SKM-1 treated with dmso at 0.1 percent for 144 hours (cell line): ENCODE measurements at regions not wholly inside any gene's neighbourhood (a gene's known extent, or its start where the extent isn't known, plus 50 kb on each side); places are given as distances from the start of the nearest gene placed in this dataset.

Experiments
- DNase-seq: peaks from one replicate; lab custom pipeline; 2025; ENCODE audit not compliant: unreplicated experiment; lab: John Stamatoyannopoulos, UW

DNA sequence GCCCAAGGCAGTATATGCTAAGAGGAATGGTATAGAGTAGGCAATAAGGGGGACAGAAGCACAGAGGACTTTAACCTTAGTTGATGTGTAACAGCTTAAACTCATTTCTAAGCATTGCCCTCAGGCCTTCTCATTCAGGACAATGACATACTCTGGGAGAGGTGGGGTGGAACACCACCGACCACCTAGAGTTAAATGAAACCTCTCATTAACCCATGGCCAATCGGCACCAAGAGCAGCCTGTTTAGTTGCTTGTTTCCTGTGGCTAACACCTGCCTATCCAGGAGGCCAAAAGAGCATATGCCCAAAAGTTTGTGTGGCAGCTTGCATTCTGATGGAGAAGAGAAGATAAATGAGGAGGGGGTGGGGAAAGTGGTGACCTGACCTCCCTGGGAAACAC is 50.0 kb downstream of the PABIR2 start:
- DNase-seq: no peak

DNA sequence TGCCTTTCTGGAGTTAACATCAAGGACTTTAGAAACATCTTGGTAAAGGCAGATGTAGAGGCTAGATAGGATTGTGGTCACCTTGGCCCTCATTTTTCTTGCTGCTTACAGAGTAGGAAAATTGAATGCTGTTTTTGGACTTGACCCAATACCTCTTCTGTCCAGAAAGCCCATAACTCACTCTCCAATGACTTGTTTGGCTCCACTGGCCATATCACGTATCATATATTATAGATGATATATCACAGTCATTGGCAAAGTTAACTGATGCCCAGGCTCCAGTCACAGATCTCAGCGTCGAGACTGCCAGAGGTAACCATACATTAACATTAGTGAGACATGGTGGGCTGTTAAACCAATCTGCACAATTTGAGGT is 50.6 kb downstream of the PABIR2 start:
- no peak for DNase-seq

DNA sequence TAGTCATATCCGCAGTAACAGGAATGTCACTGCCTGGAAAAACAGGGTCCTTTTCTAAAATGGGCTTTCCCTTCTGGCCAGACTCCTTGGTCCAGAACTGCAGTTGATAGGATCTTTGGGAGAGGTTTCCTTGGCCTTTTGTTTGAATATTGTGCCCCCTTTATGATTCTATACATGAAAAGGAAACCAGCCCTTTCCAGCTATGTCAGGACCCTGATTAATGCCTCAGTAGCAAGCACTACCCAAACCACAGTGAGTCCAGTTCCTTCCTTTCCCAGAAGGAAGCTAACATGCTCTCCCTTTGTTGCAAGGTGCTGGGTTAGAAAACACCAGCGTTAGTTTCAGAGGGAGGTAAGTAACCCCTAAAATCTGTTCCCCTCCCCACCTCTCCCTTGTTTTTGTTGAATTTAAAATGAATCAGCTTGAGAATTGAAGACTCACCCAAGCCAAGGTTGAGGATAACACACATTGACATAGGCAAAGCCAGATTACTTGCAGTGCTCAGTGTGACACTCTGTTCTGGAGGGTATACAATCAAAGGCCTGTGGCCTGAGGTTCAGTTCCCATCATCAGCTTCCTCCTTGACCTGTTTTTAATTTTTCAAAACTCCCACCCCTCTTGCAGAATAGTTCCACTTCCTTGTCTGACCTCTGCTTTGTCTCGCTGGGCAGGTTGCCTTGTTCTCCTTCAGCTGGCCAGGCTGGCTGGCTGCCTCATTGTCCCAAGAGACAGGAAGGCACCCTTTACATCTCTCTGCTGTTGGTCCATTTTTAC is 51.2 kb downstream of the PABIR2 start:
- DNase-seq: peak; percentile 25

DNA sequence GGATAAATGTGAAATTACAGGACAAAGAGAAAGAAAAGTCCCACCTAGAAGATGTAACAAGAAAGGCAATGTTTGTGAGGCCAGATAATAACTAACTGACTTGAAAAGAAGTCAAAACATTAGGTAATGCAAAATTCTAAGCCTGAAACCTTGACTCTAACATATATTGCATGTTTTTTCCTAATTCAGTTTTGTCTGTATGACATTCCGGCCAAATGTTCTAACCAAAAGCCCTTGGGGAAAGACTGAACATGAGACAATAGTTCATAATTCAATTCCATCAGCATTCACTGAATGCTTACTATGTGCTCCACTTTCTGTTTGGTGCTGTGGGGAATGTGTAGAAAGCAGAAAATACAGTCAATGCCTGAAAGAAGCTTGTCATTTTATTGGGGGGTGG is 53.9 kb downstream of the PABIR2 start:
- no peak for DNase-seq

DNA sequence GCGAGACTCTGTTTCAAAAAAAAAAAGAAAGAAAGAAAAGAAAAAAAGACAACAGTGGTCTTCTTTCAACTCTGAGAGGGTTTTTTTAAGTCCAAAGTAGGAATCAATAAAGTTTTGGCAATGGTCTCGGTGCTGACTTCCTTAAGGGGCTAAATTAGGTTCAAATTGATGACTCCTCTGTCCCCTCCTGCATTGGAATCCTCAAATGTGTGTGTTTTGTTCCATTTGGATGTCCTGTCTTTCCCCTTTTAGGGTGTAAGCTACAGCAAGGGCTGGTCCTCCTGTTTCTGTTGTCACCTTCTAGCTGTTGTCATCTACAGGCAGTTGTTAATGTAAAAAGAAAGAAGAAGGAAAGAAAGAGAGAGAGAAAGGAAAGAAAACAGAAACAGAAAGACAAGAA is 54.4 kb downstream of the PABIR2 start:
- no peak for DNase-seq

DNA sequence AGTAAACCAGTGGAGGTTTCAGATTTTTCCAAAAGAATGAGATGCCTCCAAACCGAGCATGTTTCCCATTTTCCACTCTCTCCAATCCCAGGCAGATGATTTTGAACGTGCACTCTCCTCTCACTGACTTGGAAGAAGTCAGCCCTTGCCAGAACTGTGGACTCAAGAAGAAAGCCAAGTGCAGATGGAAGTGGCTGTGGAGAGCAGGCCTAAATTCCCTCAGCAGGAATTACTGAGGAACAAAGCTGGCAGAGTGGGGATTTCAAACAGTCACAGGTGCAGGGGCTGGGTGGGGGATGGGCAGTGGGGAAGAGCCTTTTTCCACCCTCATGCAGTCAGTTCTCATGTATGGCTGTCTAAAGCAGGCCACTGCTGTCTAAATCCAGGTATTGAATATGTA is 55.3 kb downstream of the PABIR2 start:
- DNase-seq: no peak

DNA sequence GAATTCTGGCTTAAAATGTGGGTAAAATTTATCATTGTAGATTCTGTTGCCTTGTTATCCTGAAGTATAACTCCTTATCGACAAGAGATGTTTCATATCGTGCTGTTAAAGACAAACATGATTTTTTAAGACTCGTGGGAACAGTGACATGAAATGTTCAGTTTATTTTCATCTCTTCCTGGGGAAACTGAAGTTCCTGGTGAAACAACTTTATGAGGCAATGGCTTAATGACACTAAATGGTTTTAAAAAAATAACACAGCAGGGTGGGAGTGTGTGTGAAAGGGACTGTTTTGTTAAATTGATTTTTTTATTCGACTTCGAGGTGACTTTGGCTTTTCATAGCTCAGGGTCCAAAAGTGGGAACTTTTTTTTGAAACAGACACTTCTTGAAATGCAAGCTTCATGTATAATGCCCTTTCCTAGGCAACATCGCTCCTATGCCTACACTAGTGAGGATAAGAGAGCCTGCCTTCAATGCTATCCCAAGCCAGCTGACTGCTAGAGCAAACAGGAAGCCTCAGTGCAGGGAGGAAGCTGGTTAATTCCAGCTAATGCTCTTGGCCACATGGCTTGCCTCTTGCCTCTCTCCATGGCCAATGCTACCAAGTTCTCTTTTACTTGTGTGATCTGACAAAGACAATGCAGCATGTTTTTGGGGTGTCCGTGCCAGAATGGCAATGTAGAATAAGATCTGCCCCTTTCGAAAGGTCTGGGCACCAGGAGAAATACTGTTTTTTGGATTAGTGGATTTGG is 57.8 kb downstream of the PABIR2 start:
- no peak for DNase-seq

DNA sequence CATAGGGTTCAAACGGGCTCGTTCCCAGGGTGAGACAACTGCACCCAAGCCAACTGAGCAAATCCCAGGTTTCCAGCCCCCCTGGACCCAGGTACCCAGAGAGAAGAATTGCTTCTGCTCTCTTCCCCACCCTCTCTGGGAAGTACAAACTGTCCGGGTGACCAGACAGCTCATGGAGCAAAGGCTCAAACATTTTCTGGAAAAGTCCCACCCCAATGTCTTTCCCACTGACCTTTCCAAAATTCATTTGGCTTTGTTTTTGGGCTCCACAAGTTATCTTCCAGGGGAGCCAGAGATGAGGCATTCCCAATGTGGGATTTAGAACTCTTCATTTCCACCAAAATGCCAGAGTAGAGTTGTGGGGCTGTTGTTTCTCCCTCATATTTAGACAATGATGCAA is 58.6 kb downstream of the PABIR2 start:
- no peak for DNase-seq

DNA sequence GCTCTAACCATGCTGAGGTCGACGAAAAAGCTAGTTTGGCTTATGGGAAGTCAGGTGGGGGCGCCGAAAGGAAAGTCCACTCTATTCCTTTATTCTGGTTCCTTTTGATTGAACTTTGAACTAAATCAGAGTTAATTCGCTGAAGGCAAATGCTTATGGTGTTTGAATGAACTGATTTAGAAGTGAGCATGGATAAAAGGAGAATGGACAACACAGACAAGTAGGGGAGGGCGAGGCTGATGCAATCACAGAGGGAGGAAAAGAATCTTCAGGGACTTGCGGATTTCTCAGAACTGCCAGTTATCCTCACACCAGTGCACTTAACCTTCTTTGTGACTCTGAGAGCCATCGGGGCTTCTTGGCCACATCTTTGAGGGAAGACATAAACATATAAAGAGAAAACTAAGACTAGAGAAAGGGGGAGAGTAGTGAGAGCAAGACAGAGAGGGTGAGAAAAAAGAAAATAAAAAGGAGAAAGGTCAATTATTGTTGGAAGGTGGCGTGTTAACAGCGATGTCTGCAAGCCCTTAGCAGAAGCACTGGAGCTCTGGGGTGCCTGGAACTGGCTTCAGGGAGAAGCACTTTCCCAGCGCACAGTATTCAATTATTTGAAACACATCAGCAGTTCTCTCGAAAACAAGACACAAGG is 59.2 kb downstream of the PABIR2 start:
- DNase-seq: no peak

DNA sequence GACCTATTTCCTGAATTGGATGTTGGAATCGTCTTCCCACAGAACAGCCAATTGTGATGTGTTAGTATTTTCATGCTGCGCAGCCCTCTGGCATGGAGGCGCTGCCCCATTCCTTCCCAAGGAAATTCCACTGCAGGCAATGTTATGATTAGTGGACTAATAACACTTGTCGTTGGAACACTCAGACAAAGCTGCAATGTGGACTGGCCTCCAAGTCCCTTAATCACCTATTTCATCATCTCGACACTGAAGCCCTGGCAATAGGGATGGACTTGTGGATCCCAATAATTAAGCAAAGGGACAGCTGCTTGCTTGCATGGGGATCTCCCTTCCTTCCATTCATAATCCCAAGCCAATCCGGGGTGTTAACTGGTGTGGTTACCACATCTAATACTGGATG is 59.9 kb downstream of the PABIR2 start:
- DNase-seq: no peak

DNA sequence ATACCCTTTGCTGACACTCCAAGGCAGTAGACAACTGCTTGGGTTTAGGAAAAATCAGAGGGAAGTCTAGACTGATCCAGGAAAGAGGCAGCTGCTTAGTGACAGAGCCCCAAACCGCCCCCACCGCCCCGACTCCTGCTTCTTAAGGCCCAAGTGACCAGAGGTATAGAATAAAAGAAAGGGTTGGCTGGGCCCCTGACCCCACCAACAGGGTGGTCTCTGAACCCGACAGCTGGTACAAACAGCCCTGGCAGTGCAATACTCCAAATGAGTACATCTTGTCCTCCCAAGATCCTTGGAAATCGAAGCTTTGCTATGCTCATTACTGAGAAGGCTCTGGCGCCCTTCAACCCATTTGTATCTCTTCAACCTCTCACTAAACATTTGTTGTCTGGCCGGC is 60.6 kb downstream of the PABIR2 start:
- no peak for DNase-seq

DNA sequence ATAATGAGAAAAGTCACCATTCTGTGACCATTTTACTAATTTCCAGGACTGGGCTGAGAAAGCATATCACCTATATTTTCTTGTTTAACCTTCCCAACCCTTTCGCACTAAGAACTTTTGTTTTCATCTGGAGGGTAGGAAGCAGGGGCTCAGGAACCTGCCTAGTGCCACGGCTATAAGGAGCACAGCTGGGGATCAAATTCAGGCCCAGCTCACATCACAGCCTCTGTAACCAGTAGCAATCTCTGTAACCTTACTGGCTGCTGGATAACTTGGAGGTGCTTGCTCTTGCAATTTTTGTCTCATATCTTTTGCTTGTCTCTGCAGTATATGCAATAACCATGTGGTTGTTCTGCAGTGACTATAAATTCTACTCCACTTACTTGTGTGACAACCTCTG is 62.0 kb downstream of the PABIR2 start:
- no peak for DNase-seq

DNA sequence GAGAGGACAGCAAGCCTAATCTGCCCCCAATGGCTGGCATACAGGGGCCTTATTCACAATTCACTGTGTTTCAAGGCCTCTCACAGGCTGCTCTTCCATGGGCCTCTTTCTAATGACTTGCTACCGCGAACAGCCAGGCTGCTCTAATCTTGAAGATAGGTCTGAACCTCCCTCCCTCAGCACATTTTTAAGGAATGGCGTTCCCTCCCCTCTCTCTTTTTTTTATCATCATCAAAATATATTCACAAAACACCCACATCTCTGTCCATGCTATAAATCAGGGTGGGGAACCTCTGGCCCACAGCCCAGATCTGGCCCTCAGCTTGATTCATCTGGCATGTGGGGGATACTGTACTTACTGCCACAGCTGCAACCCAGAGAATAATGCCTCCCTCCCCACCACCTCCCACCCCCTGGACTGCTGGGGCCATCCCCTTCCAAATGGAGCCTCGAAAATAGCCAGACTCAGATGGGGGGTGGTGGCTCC is 62.5 kb downstream of the PABIR2 start:
- no peak for DNase-seq

DNA sequence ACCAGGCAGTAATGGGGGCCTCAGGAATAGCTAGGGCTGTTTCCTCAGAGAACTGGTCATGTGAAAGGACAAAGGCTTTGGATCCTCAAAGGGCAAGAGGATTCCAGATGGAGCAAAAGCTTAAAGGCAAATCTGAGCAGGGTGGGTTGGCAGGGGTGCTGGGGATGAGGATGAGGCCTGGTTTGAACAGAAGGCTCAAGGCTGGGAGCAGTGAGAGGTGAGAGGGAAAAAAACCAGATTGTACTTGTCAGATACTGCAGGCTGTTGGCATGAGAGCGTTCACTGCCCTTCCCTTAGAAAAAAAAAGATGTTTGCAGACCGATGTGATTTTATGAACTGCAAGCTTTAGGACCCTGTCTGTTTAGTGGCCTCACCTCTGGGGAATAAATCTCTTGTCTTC is 63.4 kb downstream of the PABIR2 start:
- no peak for DNase-seq

DNA sequence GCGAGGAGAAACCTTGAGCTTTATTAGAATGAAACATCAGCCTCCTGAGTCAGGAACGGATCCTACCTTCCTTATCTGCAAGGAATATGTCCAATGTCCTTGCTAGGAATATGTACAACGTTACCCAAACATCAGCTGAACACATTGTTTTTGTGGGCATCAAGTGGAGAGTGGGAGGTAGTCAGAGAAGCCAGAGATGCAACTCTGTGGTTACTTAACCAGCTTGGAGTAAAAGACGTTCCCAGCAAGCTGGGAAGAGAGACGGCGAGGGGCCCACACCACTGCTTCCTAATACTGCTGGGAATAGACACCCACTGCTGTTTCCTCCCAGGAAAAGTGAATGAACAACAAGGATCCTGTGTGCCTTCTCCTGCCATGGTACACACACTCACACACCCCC is 64.3 kb downstream of the PABIR2 start:
- no peak for DNase-seq

DNA sequence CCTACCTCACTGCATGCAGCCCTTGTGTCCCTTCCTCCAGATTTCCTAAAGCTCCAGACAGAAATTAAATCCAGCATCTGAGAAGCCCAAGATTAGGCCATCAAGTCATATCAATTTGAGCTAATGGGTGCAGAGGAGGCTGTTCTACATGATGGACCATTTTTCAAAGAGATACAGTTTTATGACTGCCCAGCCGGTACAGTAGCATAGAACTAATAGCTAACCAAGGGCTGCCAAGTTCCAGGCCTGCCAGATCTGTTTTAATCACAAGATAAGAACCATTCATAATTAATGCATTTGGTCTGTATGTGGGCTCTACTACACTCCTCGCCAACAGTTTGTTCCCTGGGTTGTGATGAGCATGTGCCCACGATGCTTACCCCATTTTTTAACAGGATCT is 64.9 kb downstream of the PABIR2 start:
- DNase-seq: no peak

DNA sequence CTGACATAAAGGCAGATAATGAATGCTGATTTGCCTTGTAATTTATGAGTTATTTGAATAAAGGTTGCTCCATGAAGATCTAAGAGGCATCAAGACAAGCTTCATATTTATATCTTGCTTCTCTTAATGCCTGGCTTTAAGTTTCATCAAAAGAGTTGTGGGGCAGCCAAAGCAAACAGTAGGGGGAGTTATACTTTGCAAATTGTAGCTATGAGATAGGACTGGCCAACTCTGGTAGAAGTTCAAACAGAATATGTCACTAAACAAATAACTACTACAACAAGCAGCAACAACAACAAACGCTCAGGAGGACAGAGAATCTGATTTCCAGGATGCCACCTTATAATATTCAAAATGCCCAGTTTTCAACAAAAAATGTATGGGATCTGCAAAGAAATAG is 69.1 kb upstream of the PLAC1 start:
- no peak for DNase-seq

DNA sequence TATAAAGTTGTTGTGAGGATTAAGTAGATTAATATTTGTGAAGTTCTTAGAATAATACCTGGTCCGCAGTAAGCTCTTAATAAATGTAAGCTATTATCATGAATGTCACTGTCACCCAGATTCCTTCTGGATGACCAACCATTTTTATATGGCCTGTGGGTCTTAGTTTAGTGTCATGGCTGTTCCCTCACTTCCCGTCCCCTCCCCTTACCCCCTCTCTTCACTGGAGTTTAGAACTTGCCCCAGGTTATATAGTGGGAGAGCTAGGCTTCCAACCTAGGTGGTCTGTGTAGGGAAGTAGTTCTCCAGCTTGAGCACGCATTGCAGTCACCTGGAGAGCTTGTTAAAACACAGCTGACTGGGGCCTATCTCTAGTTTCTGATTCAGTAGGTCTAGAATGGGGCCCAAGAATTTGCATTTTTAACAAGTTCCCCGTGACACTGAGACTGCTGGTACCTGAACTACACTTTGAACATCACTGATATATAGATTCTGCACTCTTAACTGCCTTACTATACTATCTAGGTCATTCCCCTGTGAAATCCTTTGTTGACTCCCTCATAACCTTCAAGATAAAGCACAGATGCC is 66.9 kb upstream of the PLAC1 start:
- DNase-seq: no peak

DNA sequence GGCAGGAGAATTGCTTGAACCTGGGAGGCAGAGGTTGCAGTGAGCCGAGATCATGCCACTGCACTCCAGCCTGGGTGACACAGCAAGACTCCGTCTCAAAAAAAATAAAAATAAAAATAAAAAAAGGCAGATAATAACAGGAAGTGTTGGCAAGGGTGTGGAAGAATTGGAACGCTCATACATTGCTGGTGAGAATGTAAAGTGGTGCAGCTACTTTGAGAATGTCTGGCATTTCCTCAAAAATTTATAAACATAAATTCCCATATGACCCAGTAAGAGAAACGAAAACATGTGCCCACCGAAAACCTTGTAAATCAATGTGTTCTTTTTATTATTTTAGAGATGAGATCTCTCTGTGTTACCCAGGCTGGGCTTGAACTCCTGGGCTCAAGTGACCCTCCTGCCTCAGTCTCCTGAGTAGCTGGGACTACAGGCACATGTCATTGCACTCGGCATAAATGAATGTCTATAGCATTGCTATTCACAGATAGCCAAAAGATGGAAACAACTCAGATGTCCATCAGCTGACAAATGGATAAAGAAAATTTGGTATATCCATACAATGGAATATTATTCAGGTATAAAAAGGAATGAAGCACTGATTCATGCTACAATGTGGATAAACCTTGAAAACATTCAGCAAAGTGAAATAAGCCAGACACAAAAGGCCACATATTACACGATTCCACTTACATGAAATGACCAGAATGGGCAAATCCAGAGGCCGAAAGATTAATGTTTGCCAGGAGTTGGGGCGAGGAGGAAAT is 63.7 kb upstream of the PLAC1 start:
- DNase-seq: no peak

DNA sequence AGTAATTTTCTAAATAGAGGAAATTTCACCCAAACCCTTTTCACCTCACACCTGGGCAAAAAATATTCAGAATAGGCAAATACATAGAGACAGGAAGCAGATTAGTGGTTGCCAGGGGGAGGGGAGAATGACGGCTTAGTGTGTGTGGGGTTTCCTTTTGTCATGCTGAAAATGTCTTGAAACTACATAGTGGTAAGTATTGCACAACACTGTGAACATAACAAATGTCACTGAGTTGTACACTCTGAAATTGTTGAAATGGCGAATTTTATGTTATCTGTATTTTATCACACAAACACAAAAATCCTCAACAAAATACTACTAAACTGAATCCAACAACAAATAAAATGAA is 60.7 kb upstream of the PLAC1 start:
- peak; percentile 20 for DNase-seq
